PC-9 (cell line): ENCODE measurements at regions not wholly inside any gene's neighbourhood (a gene's known extent, or its start where the extent isn't known, plus 50 kb on each side); places are given as distances from the start of the nearest gene placed in this dataset.

ENCODE experiments used
- CTCF ChIP-seq: fragments of 200-600 bp; sonication (generic); conservative IDR thresholded peaks from 2 replicates; pipeline ENCODE4 v1.6.1; 2017; ENCODE audit warnings: mixed run types, antibody characterized with exemption, mild to moderate bottlenecking, moderate library complexity
- EZH2 ChIP-seq: fragments of 200-600 bp; sonication (generic); IDR thresholded peaks from 2 replicates; pipeline ENCODE4 v1.8.0; 2017; ENCODE audit warnings: antibody characterized with exemption, low read depth

DNA sequence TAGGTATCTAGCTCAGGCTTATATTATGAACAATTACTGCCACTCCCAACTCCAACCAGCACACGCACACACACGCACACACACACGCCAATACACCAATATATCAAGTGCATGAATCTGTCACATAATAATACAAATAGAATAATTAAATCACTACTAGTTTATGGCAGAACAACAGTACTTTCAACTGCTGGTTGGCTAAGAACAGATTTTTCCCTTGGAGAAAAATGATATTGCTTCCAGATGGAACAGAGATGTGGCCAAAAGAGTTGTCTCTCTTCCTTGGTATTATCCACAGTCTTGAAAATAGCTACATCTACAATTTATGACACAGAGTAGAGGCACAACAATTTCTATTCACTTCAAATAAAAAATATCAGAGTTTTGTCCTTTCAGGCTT is 538.3 kb upstream of the FAT3 start:
- TF ChIP-seq EZH2 (no peak), CTCF (no peak)
